ENCODE measurements at regions not wholly inside any gene's neighbourhood (a gene's known extent, or its start where the extent isn't known, plus 50 kb on each side); places are given as distances from the start of the nearest gene placed in this dataset.

DNA sequence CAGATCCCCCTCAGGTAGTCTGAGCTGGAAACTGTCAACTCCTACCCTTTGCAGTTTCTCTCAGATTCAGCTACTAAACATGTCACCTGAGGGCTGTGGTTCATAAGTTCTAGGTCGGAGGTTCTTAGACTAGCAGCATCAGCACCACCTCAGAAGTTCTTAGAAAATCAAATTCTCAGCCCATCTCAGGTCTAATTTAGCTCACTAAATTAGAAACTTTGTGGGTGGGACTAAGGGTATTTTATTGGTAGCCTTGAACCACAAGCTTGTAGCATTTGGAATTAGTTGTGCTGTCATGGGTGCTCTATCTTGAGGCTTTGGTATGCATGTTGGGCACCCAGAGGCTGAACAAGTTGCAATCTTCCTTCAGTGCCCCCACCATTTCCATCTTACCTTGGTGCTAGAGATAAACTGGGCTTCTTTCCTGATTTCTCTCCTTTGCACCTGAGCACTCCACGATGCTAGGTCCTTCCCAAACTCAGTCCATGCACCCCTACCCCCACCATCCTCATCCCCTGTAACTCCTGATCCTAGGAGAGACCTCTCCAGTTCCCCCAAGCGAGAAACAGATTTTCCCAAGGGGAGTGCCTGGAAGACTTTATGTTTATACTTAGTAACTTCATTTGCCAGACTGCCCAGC is 54.2 kb downstream of the S1PR1 start:
- Histone ChIP-seq H3K27me3 (ENCODE audit: low read depth) (no peaks in the 10 kb centered on the region), H3K4me1 (peaks cover 38% of the 10 kb centered on the region), H3K4me3 (no peak overlapping the region), H3K9me3 (no peaks in the 10 kb centered on the region), H3K27ac (no peak overlapping the region), H3K36me3 (no peaks in the 10 kb centered on the region)
- DNase-seq (no peak), ATAC-seq (no peak)
- TF ChIP-seq, protein P1, sequence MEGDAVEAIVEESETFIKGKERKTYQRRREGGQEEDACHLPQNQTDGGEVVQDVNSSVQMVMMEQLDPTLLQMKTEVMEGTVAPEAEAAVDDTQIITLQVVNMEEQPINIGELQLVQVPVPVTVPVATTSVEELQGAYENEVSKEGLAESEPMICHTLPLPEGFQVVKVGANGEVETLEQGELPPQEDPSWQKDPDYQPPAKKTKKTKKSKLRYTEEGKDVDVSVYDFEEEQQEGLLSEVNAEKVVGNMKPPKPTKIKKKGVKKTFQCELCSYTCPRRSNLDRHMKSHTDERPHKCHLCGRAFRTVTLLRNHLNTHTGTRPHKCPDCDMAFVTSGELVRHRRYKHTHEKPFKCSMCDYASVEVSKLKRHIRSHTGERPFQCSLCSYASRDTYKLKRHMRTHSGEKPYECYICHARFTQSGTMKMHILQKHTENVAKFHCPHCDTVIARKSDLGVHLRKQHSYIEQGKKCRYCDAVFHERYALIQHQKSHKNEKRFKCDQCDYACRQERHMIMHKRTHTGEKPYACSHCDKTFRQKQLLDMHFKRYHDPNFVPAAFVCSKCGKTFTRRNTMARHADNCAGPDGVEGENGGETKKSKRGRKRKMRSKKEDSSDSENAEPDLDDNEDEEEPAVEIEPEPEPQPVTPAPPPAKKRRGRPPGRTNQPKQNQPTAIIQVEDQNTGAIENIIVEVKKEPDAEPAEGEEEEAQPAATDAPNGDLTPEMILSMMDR (IDR thresholded peaks at IDR 0.05) = no peak
- intact Hi-C loops (cut with DNase I) = no loop called here

DNA sequence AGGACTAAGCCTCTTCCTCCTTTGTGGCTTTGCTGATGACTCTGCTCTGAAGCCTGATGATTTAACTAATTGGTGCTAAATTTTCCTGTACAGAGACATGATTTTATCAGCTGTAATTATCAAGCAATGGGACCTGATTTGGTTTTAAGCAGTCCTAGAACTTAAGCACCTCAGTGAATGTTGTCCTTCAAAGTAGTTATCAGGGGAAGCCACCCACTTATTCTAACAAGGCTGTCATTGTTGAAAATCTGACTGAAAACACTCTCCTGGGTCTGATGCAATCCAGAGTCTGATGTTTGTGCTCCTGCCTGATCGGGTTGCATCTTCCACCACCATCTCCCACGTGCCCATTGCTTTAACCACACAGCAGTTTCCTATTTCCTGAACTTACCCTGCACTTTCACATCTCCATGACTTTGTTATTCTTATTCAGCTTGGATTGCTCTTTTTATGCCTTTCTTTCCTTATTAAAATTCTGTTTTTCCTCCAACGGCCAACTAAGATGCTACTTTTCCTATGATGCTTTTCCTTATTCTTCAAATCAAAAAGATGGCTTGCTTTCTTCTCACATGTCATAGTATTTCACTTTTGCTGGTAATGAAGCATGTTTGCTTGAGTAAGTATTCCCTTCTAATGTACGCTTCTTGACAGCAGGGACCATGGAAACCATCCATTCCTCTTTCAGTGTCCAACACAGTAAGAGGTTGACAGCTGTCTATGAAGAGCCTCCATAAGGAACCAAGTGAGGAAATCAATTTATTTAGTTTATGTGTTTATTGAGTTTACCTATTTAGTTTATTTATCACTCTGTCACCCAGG is 55.0 kb downstream of the S1PR1 start:
- DNase-seq (no peak), ATAC-seq (peak; percentile 32 to 64)
- TF ChIP-seq, protein P1 (IDR thresholded peaks at IDR 0.05) = no peak
- Histone ChIP-seq H3K4me1 (peaks cover 35% of the 10 kb centered on the region), H3K36me3 (no peaks in the 10 kb centered on the region), H3K4me3 (no peak overlapping the region), H3K9me3 (no peaks in the 10 kb centered on the region), H3K27ac (no peak overlapping the region), H3K27me3 (ENCODE audit: low read depth) (no peaks in the 10 kb centered on the region)
- intact Hi-C loops (cut with DNase I) = no loop called here

DNA sequence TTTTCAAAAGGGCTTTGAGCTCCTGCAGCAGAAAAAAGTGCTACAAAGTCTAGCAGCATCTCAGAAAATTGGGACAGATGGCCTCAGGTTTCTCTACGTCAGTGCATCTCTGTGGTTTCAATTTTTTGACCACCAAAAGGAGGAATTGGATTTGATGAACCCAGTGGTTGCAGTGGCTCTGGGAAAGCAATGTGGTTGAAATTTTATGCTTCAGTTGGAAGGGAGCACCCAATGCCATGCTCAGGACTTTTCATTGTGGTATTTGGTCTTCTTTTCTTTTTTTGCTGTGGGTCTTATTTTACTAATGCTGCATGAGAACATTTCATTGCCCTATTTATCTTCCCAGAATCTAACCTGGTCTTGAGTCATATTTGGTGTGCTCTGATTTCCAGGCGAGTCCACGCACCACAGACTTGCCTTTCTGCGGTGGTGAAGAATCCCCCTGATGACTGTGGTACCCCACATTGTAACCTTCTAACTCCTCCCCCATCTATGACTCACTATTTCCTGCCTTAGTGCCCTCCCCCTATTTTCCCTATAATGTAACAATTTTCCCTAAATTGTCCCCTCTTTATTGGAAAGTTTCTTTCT is 56.7 kb downstream of the S1PR1 start:
- intact Hi-C loops (cut with DNase I) = no loop called here
- Histone ChIP-seq H3K4me3 (no peak overlapping the region), H3K4me1 (peaks cover 31% of the 10 kb centered on the region), H3K27ac (no peak overlapping the region), H3K9me3 (no peaks in the 10 kb centered on the region), H3K36me3 (no peaks in the 10 kb centered on the region), H3K27me3 (ENCODE audit: low read depth) (no peaks in the 10 kb centered on the region)
- ATAC-seq = no peak
- TF ChIP-seq, protein P1 (IDR thresholded peaks at IDR 0.05) = no peak
- no peak for DNase-seq

DNA sequence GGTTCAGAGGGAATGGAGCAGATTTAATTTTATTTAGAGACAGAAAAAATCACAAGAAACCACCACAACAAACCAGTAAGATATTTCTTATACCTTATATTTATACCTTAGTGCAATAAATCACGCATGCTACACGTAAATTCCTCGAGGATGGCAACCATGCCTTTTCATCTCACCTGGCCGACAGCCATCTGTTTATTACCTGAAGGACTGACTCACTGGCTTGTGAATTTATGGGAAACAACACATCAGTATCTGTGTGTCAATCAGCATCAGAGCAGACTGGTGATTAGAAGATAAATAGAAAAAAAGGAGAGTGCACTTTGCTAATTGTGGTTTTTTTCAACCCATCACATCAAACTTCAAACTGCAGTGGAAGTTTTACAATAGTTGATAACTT is 58.4 kb downstream of the S1PR1 start:
- H3K27me3 ChIP-seq (ENCODE audit: low read depth) = no peaks in the 10 kb centered on the region
- intact Hi-C loops (cut with DNase I) = no loop called here
- TF ChIP-seq, protein P1 (IDR thresholded peaks at IDR 0.05) = no peak

DNA sequence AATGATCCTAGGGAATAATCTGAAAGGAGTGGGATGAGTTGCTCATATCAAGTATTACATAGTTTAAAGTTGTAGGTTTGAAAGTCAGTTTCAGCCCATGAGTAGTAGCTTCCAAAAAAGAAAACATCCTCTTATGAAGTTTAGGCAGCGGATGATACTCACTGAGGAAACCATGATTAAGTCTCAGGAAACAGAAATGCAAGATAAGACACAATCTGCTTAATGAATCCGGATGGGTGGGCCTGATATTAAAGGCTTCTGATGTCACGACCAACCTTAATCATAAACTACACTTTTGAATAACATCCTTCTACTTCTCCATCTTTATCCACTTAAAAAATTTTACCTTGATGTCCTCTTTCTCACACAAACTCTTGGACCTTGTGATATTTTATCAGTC is 61.8 kb downstream of the S1PR1 start:
- no peak overlapping the region for H3K4me3 ChIP-seq
- H3K27me3 ChIP-seq (ENCODE audit: low read depth) = no peaks in the 10 kb centered on the region
- no peak for DNase-seq
- H3K9me3 ChIP-seq = no peaks in the 10 kb centered on the region
- no peak overlapping the region for H3K27ac ChIP-seq
- no peaks in the 10 kb centered on the region for H3K36me3 ChIP-seq
- ATAC-seq = no peak
- intact Hi-C loops (cut with DNase I) = no loop called here
- TF ChIP-seq, protein P1 (IDR thresholded peaks at IDR 0.05) = no peak
- peaks cover 4% of the 10 kb centered on the region for H3K4me1 ChIP-seq

More for the DNA sequence above, 58.4 kb downstream of the S1PR1 start:
- Histone ChIP-seq H3K9me3 (no peaks in the 10 kb centered on the region), H3K4me3 (no peak overlapping the region), H3K27ac (no peak overlapping the region), H3K4me1 (peaks cover 23% of the 10 kb centered on the region), H3K36me3 (no peaks in the 10 kb centered on the region)
- ATAC-seq = no peak
- DNase-seq = no peak
